ENCODE measurements at regions not wholly inside any gene's neighbourhood (a gene's known extent, or its start where the extent isn't known, plus 50 kb on each side); places are given as distances from the start of the nearest gene placed in this dataset.

- Mint-ChIP-seq H3K36me3 (peaks cover 6% of the 10 kb centered on the region), H3K27ac (no peak overlapping the region), H3K9me3 (ENCODE audit: low read depth) (peaks cover 3% of the 10 kb centered on the region), H3K4me3 (no peak overlapping the region), H3K27me3 (peaks cover 23% of the 10 kb centered on the region), H3K4me1 (peaks cover 30% of the 10 kb centered on the region)
- no peak for ATAC-seq
- no peak for DNase-seq
- CTCF ChIA-PET = no interaction called here
Measured at GRCh38 chr14:61174441-61174891, 106.7 kb downstream of the TMEM30B start.

- Mint-ChIP-seq H3K9me3 (ENCODE audit: low read depth) (peaks cover 3% of the 10 kb centered on the region), H3K27me3 (peaks cover 33% of the 10 kb centered on the region), H3K4me3 (no peak overlapping the region), H3K27ac (no peak overlapping the region), H3K36me3 (peaks cover 6% of the 10 kb centered on the region), H3K4me1 (peaks cover 12% of the 10 kb centered on the region)
- ATAC-seq (no peak), DNase-seq (no peak)
- CTCF ChIA-PET = no interaction called here
Measured at GRCh38 chr14:61171727-61172126, 109.4 kb downstream of the TMEM30B start.

GRCh38 chr14:61168141-61168540, 113.0 kb downstream of the TMEM30B start:
- ATAC-seq = no peak
- Mint-ChIP-seq H3K4me1 (no peaks in the 10 kb centered on the region), H3K27ac (no peak overlapping the region), H3K36me3 (peaks cover 6% of the 10 kb centered on the region), H3K9me3 (ENCODE audit: low read depth) (no peaks in the 10 kb centered on the region), H3K4me3 (no peak overlapping the region), H3K27me3 (peaks cover 46% of the 10 kb centered on the region)
- DNase-seq = no peak
- CTCF ChIA-PET = no interaction called here

GRCh38 chr14:61167642-61168041, 113.5 kb downstream of the TMEM30B start:
- Mint-ChIP-seq H3K27ac (no peak overlapping the region), H3K4me1 (no peaks in the 10 kb centered on the region), H3K4me3 (no peak overlapping the region), H3K27me3 (peaks cover 47% of the 10 kb centered on the region), H3K36me3 (peaks cover 2% of the 10 kb centered on the region), H3K9me3 (ENCODE audit: low read depth) (no peaks in the 10 kb centered on the region)
- CTCF ChIA-PET = no interaction called here
- ATAC-seq = no peak
- no peak for DNase-seq

- H3K4me3 Mint-ChIP-seq = no peak overlapping the region
- no peaks in the 10 kb centered on the region for H3K4me1 Mint-ChIP-seq
- H3K27me3 Mint-ChIP-seq = peaks cover 29% of the 10 kb centered on the region
- ATAC-seq (no peak), DNase-seq (no peak)
- no peaks in the 10 kb centered on the region for H3K36me3 Mint-ChIP-seq
- no peak overlapping the region for H3K27ac Mint-ChIP-seq
- CTCF ChIA-PET = no interaction called here
- no peaks in the 10 kb centered on the region for H3K9me3 Mint-ChIP-seq (ENCODE audit: low read depth)
Measured at GRCh38 chr14:61160798-61161197, 120.3 kb downstream of the TMEM30B start.

GRCh38 chr14:61154641-61155040, 126.5 kb downstream of the TMEM30B start:
- H3K36me3 Mint-ChIP-seq = no peaks in the 10 kb centered on the region
- CTCF ChIA-PET = no interaction called here
- DNase-seq (no peak), ATAC-seq (no peak)
- H3K4me3 Mint-ChIP-seq = no peak overlapping the region
- peaks cover 34% of the 10 kb centered on the region for H3K27me3 Mint-ChIP-seq
- H3K9me3 Mint-ChIP-seq (ENCODE audit: low read depth) = no peaks in the 10 kb centered on the region
- no peaks in the 10 kb centered on the region for H3K4me1 Mint-ChIP-seq
- H3K27ac Mint-ChIP-seq = no peak overlapping the region

- H3K4me3 Mint-ChIP-seq = no peak overlapping the region
- CTCF ChIA-PET = no interaction called here
- DNase-seq = no peak
- no peaks in the 10 kb centered on the region for H3K36me3 Mint-ChIP-seq
- H3K27ac Mint-ChIP-seq = no peak overlapping the region
- peaks cover 37% of the 10 kb centered on the region for H3K27me3 Mint-ChIP-seq
- no peaks in the 10 kb centered on the region for H3K9me3 Mint-ChIP-seq (ENCODE audit: low read depth)
- ATAC-seq = no peak
- no peaks in the 10 kb centered on the region for H3K4me1 Mint-ChIP-seq
Measured at GRCh38 chr14:61153914-61154545, 127.1 kb downstream of the TMEM30B start.

GRCh38 chr14:61153431-61153830, 127.7 kb downstream of the TMEM30B start:
- ATAC-seq = no peak
- Mint-ChIP-seq H3K9me3 (ENCODE audit: low read depth) (no peaks in the 10 kb centered on the region), H3K27me3 (peaks cover 37% of the 10 kb centered on the region), H3K27ac (no peak overlapping the region), H3K4me1 (no peaks in the 10 kb centered on the region), H3K36me3 (no peaks in the 10 kb centered on the region), H3K4me3 (no peak overlapping the region)
- CTCF ChIA-PET = no interaction called here
- no peak for DNase-seq

- Mint-ChIP-seq H3K36me3 (no peaks in the 10 kb centered on the region), H3K27me3 (peaks cover 37% of the 10 kb centered on the region), H3K9me3 (ENCODE audit: low read depth) (no peaks in the 10 kb centered on the region), H3K4me3 (no peak overlapping the region), H3K4me1 (no peaks in the 10 kb centered on the region), H3K27ac (no peak overlapping the region)
- CTCF ChIA-PET = no interaction called here
- DNase-seq (no peak), ATAC-seq (no peak)
Measured at GRCh38 chr14:61152851-61153364, 128.2 kb downstream of the TMEM30B start.

GRCh38 chr14:61151251-61151650, 129.9 kb downstream of the TMEM30B start:
- no peaks in the 10 kb centered on the region for H3K9me3 Mint-ChIP-seq (ENCODE audit: low read depth)
- no peak overlapping the region for H3K4me3 Mint-ChIP-seq
- CTCF ChIA-PET = no interaction called here
- no peak for ATAC-seq
- no peaks in the 10 kb centered on the region for H3K4me1 Mint-ChIP-seq
- no peak overlapping the region for H3K27ac Mint-ChIP-seq
- H3K36me3 Mint-ChIP-seq = no peaks in the 10 kb centered on the region
- no peak for DNase-seq
- peaks cover 37% of the 10 kb centered on the region for H3K27me3 Mint-ChIP-seq

GRCh38 chr14:61150851-61151250, 130.3 kb downstream of the TMEM30B start:
- ATAC-seq = no peak

GRCh38 chr14:61149896-61150295, 131.2 kb downstream of the TMEM30B start:
- Mint-ChIP-seq H3K27me3 (peaks cover 30% of the 10 kb centered on the region), H3K4me1 (no peaks in the 10 kb centered on the region), H3K27ac (no peak overlapping the region), H3K4me3 (no peak overlapping the region), H3K36me3 (no peaks in the 10 kb centered on the region), H3K9me3 (ENCODE audit: low read depth) (no peaks in the 10 kb centered on the region)
- ATAC-seq = no peak
- CTCF ChIA-PET = no interaction called here
- no peak for DNase-seq

More at GRCh38 chr14:61150851-61151250, 130.3 kb downstream of the TMEM30B start:
- Mint-ChIP-seq H3K4me1 (no peaks in the 10 kb centered on the region), H3K36me3 (no peaks in the 10 kb centered on the region), H3K27ac (no peak overlapping the region), H3K4me3 (no peak overlapping the region), H3K27me3 (peaks cover 37% of the 10 kb centered on the region), H3K9me3 (ENCODE audit: low read depth) (no peaks in the 10 kb centered on the region)
- no peak for DNase-seq
- CTCF ChIA-PET = no interaction called here

GRCh38 chr14:61148742-61149350, 132.3 kb downstream of the TMEM30B start:
- CTCF ChIA-PET = no interaction called here
- no peak for ATAC-seq
- peaks cover 2% of the 10 kb centered on the region for H3K36me3 Mint-ChIP-seq

GRCh38 chr14:61147831-61148549, 133.1 kb downstream of the TMEM30B start:
- no peak overlapping the region for H3K27ac Mint-ChIP-seq
- peaks cover 25% of the 10 kb centered on the region for H3K27me3 Mint-ChIP-seq
- DNase-seq = no peak
- peaks cover 2% of the 10 kb centered on the region for H3K36me3 Mint-ChIP-seq
- no peaks in the 10 kb centered on the region for H3K4me1 Mint-ChIP-seq
- CTCF ChIA-PET = no interaction called here
- no peak for ATAC-seq
- no peak overlapping the region for H3K4me3 Mint-ChIP-seq
- H3K9me3 Mint-ChIP-seq (ENCODE audit: low read depth) = peaks cover 12% of the 10 kb centered on the region

More at GRCh38 chr14:61148742-61149350, 132.3 kb downstream of the TMEM30B start:
- Mint-ChIP-seq H3K9me3 (ENCODE audit: low read depth) (peaks cover 6% of the 10 kb centered on the region), H3K4me1 (no peaks in the 10 kb centered on the region), H3K27ac (no peak overlapping the region), H3K27me3 (peaks cover 30% of the 10 kb centered on the region), H3K4me3 (no peak overlapping the region)
- no peak for DNase-seq
